Tibial artery (tissue), 4 donors: ENCODE measurements at regions not wholly inside any gene's neighbourhood (a gene's known extent, or its start where the extent isn't known, plus 50 kb on each side); places are given as distances from the start of the nearest gene placed in this dataset.

ENCODE experiments used
- DNase-seq, 2 donors: peaks; one replicate each; pipeline ENCODE4 v3.0.0-alpha.2; 2019
- H3K27ac ChIP-seq, 2 donors: fragments of 200-600 bp; sonication (generic) in 1 of 2; 1 replicate in 1 of 2; 2 replicates in 1 of 2; pipeline ENCODE4 v1.5.1; 2018 to 2019; ENCODE audit warnings: mild to moderate bottlenecking in 1 of 2
- H3K27me3 ChIP-seq, 2 donors: fragments of 200-600 bp; sonication (generic) in 1 of 2; one replicate each; pipeline versions ENCODE4 v1.5.1 to v1.6.0; 2016 to 2019
- H3K36me3 ChIP-seq, 3 donors: fragments of 200-600 bp; sonication (generic) in 2 of 3; one replicate each; pipeline ENCODE4 v1.5.1; 2016 to 2019; ENCODE audit warnings: mild to moderate bottlenecking in 2 of 3
- H3K4me1 ChIP-seq, 4 donors: fragments of 200-600 bp; sonication (generic) in 2 of 4; 1 replicate in 3 of 4; 2 replicates in 1 of 4; pipeline ENCODE4 v1.5.1; 2016 to 2019
- H3K4me3 ChIP-seq, 2 donors: fragments of 200-600 bp; sonication (generic) in 1 of 2; 1 replicate in 1 of 2; 2 replicates in 1 of 2; pipeline ENCODE4 v1.5.1; 2018 to 2019; ENCODE audit warnings: mild to moderate bottlenecking in 2 of 2
- H3K9me3 ChIP-seq, 3 donors: fragments of 200-600 bp; sonication (generic) in 1 of 3; one replicate each; pipeline ENCODE4 v1.5.1; 2016 to 2019
- CTCF ChIP-seq, 2 experiments: fragments of 200-600 bp in 1 of 2; fragments of 450-650 bp in 1 of 2; IDR thresholded peaks; one replicate each; pipeline ENCODE4 v1.5.1; 2017 to 2019; ENCODE audit warnings: antibody characterized with exemption in 2 of 2, mild to moderate bottlenecking in 1 of 2, moderate library complexity in 1 of 2
- intact Hi-C: fragments of 100-400 bp; cut with DNase I; formaldehyde crosslinking; loops from one replicate; pipeline ENCODE4 v1.15.0; 2023; ENCODE audit warnings: low total_unique reads

- intact Hi-C loops, result no loop called here
- Histone ChIP-seq H3K36me3 (no peaks in the 10 kb centered on the region), H3K27ac (no peak overlapping the region), H3K4me3 (no peak overlapping the region), H3K9me3 (no peaks in the 10 kb centered on the region), H3K4me1 (no peaks in the 10 kb centered on the region), H3K27me3 (no peaks in the 10 kb centered on the region)
- TF ChIP-seq CTCF (IDR thresholded peaks at IDR 0.05), result no peak
- DNase-seq, result no peak
Observed at GRCh38 chr2:167380555-167380954, 492.3 kb downstream of the XIRP2 start.

DNA sequence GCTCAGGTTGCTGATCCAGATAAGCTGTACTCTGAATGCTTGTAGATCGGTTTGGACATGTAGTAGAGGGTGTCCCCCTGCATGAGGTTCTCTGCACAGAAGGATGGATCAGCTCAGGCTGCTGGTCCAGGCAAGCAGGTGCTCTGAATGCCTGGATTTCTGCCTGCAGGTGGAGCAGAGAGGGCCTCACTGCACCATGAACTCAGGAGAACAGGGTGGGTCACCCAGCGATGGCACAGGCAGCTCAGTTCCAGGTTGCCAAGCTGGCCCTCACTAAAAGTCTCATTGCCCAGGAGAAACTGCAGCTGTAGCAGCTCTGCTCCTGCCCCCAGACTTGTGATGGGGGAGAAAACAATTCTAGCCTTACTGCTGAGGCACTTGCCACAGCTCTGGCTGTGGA, 491.8 kb downstream of the XIRP2 start:
- peak; percentile 17 to 54 for DNase-seq
- Histone ChIP-seq H3K9me3 (no peaks in the 10 kb centered on the region), H3K27me3 (no peaks in the 10 kb centered on the region), H3K27ac (no peak overlapping the region), H3K36me3 (no peaks in the 10 kb centered on the region), H3K4me3 (no peak overlapping the region), H3K4me1 (no peaks in the 10 kb centered on the region)
- no peak for TF ChIP-seq CTCF (IDR thresholded peaks at IDR 0.05)
- intact Hi-C loops, result no loop called here

DNA sequence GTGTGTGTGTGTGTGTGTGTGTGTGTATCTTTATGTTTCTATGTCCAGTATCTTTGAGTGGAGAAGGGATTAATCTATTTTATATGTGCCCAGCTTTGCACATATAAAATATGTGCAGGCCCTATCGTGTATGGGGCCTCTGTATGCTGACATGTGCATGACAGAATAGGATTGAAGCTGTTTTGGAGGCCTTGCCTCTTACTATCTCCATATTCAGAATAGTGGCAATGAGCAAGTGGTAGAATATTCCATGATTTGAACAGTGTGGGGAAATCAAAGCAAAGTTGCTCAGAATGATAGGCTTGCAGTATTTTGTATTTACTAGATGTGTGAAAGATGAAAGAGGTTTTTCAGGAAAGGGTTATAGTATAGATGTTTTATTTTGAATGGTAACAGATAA, 480.8 kb downstream of the XIRP2 start:
- no peak overlapping the region for H3K27ac ChIP-seq
- peaks cover 0 to 6% (median 0%) of the 10 kb centered on the region in 4 donors for H3K4me1 ChIP-seq
- no peaks in the 10 kb centered on the region for H3K27me3 ChIP-seq
- no peaks in the 10 kb centered on the region for H3K9me3 ChIP-seq
- H3K36me3 ChIP-seq, result no peaks in the 10 kb centered on the region
- no peak for TF ChIP-seq CTCF (IDR thresholded peaks at IDR 0.05)
- no peak overlapping the region for H3K4me3 ChIP-seq
- DNase-seq, result no peak
- intact Hi-C loops, result no loop called here

DNA sequence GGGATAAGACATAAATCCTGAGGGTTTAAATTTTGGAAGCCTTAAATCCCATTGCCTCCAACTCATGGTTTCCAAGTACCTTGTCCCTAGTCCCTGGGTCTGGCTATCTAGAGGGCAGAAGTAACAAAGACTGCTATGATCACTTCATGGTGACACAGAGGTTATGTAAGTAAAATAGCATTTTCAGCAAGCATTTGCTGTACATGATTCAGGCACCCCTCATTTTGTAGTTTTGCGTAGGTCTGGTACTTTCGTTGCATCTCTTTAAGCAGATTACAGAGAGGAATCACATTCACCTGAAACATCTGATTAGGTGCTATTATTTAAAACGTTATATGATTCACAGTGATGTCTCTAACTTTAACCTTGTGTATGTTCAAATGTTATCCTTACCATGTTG, 480.1 kb downstream of the XIRP2 start:
- H3K27me3 ChIP-seq, result no peaks in the 10 kb centered on the region
- no peak for TF ChIP-seq CTCF (IDR thresholded peaks at IDR 0.05)
- no peak for DNase-seq
- H3K9me3 ChIP-seq, result no peaks in the 10 kb centered on the region
- intact Hi-C loops, result no loop called here
- H3K27ac ChIP-seq, result no peak overlapping the region
- peaks cover 0 to 6% (median 0%) of the 10 kb centered on the region in 4 donors for H3K4me1 ChIP-seq
- no peaks in the 10 kb centered on the region for H3K36me3 ChIP-seq
- no peak overlapping the region for H3K4me3 ChIP-seq

- Histone ChIP-seq H3K4me3 (no peak overlapping the region), H3K27ac (no peak overlapping the region), H3K27me3 (no peaks in the 10 kb centered on the region), H3K4me1 (peaks cover 0 to 6% (median 0%) of the 10 kb centered on the region in 4 donors), H3K9me3 (no peaks in the 10 kb centered on the region), H3K36me3 (no peaks in the 10 kb centered on the region)
- TF ChIP-seq CTCF (IDR thresholded peaks at IDR 0.05), result no peak
- intact Hi-C loops, result no loop called here
- DNase-seq, result no peak
Observed at GRCh38 chr2:167365216-167365615, 476.9 kb downstream of the XIRP2 start.

- no peak for TF ChIP-seq CTCF (IDR thresholded peaks at IDR 0.05)
- Histone ChIP-seq H3K4me3 (no peak overlapping the region), H3K4me1 (no peaks in the 10 kb centered on the region), H3K9me3 (no peaks in the 10 kb centered on the region), H3K36me3 (no peaks in the 10 kb centered on the region), H3K27me3 (no peaks in the 10 kb centered on the region), H3K27ac (no peak overlapping the region)
- no peak for DNase-seq
- intact Hi-C loops, result loop anchor here (5.0 kb wide), 1 partner anchor 1176 kb away; no protein-coding TSS in a partner anchor
Observed at GRCh38 chr2:167361426-167361825, 473.1 kb downstream of the XIRP2 start.
